ENCODE measurements at regions not wholly inside any gene's neighbourhood (a gene's known extent, or its start where the extent isn't known, plus 50 kb on each side); places are given as distances from the start of the nearest gene placed in this dataset.

GRCh38 chr13:103833294-103833852 lies 767.2 kb upstream of the SLC10A2 start:
- Histone ChIP-seq H3K9me3 (ENCODE audit: insufficient read depth, low read length) (peaks cover 10% of the 10 kb centered on the region; the same call in 1 of the 2 replicates), H3K9ac (ENCODE audit: insufficient read length, low read depth) (no peak overlapping the region), H3K36me3 (ENCODE audit: insufficient read depth, insufficient read length, low read length) (no peaks in the 10 kb centered on the region), H3K27me3 (ENCODE audit: insufficient read depth, insufficient read length) (no peaks in the 10 kb centered on the region), H3K4me1 (ENCODE audit: insufficient read depth, insufficient read length) (no peaks in the 10 kb centered on the region), H3K4me3 (ENCODE audit: insufficient read length, low read depth) (no peak overlapping the region)
- DNase-seq (ENCODE audit: low read depth, low spot score), result no peak
- TF ChIP-seq SUZ12 (IDR thresholded peaks at IDR 0.05; ENCODE audit: extremely low read depth, insufficient read depth, insufficient read length), result no peak

DNA sequence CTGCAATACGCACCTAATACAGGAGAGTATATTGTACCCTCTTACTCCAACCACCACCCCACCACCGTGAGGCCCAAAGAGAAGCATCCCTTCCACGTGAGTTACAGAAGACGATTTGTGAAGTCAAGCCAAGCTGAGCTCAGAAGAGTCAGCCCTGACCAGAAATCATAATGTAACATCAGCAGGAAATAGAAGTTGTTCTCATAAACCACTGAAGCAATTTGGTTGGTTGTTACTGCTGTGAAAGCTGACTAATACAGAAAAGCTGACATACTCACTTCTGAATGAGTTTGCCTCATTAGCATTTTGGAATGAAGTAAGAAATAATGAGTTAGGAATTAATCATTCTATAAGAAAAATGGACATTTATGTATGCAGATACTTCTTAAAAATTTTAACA lies 749.4 kb upstream of the SLC10A2 start:
- H3K9ac ChIP-seq (ENCODE audit: insufficient read length, low read depth), result no peak overlapping the region
- no peaks in the 10 kb centered on the region for H3K9me3 ChIP-seq (ENCODE audit: insufficient read depth, low read length)
- H3K4me3 ChIP-seq (ENCODE audit: insufficient read length, low read depth), result no peak overlapping the region
- TF ChIP-seq ZNF274 (IDR thresholded peaks at IDR 0.05; ENCODE audit: low read depth, low read length), result no peak
- TF ChIP-seq YY1 (IDR thresholded peaks at IDR 0.05; ENCODE audit: insufficient read depth, insufficient read length), result no peak
- no peak for TF ChIP-seq SUZ12 (IDR thresholded peaks at IDR 0.05; ENCODE audit: extremely low read depth, insufficient read depth, insufficient read length)
- no peak for DNase-seq (ENCODE audit: low read depth, low spot score)
- H3K4me1 ChIP-seq (ENCODE audit: insufficient read depth, insufficient read length), result no peaks in the 10 kb centered on the region
- H3K27me3 ChIP-seq (ENCODE audit: insufficient read depth, insufficient read length), result no peaks in the 10 kb centered on the region
- H3K36me3 ChIP-seq (ENCODE audit: insufficient read depth, insufficient read length, low read length), result no peaks in the 10 kb centered on the region

DNA sequence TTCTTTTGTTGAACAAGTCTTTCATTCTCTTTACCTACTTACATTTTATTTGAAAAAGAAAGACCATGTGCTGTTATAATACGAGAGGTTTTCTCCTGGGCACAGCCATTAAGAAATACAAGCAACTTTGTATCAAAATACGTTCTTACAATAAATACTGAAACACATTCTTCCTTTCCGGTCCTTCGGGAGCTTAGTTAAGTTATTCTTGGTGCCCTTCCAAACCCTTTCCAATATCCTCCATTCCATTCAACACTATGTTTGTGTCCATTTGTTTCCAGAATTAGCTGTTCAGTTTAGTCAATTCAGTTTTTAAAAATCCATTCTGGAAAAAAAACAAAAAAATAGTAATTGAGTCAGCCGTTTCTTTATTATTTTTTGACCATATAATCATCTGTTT lies 746.8 kb upstream of the SLC10A2 start:
- Histone ChIP-seq H3K4me3 (ENCODE audit: insufficient read length, low read depth) (no peak overlapping the region), H3K9me3 (ENCODE audit: insufficient read depth, low read length) (0 out of 2 replicates have a peak, but pooled peaks cover 7% of the 10 kb centered on the region), H3K4me1 (ENCODE audit: insufficient read depth, insufficient read length) (no peaks in the 10 kb centered on the region), H3K36me3 (ENCODE audit: insufficient read depth, insufficient read length, low read length) (no peaks in the 10 kb centered on the region), H3K27me3 (ENCODE audit: insufficient read depth, insufficient read length) (no peaks in the 10 kb centered on the region), H3K9ac (ENCODE audit: insufficient read length, low read depth) (no peak overlapping the region)
- no peak for TF ChIP-seq YY1 (IDR thresholded peaks at IDR 0.05; ENCODE audit: insufficient read depth, insufficient read length)
- no peak for TF ChIP-seq ZNF274 (IDR thresholded peaks at IDR 0.05; ENCODE audit: low read depth, low read length)
- no peak for TF ChIP-seq SUZ12 (IDR thresholded peaks at IDR 0.05; ENCODE audit: extremely low read depth, insufficient read depth, insufficient read length)
- no peak for DNase-seq (ENCODE audit: low read depth, low spot score)

DNA sequence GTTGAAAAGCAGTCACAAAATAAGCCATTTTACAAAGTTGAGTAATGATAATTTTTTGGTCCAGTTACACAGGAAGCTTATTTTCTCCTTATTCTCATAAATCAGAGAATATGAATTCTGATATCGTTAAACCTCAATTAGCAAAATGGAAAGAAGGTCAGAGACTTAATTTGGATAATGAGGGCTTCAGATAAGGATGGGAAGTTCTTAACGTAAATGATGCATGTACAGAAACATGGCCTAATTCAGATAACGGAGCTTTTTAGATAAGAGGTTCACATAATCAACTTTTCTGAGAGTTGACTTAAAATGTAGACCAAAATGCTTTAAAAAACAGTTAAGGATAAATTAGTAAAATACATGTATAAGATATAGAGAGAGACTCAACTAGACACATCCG lies 746.3 kb upstream of the SLC10A2 start:
- no peak overlapping the region for H3K4me3 ChIP-seq (ENCODE audit: insufficient read length, low read depth)
- no peaks in the 10 kb centered on the region for H3K36me3 ChIP-seq (ENCODE audit: insufficient read depth, insufficient read length, low read length)
- TF ChIP-seq SUZ12 (IDR thresholded peaks at IDR 0.05; ENCODE audit: extremely low read depth, insufficient read depth, insufficient read length) (no peak), ZNF274 (IDR thresholded peaks at IDR 0.05; ENCODE audit: low read depth, low read length) (no peak), YY1 (IDR thresholded peaks at IDR 0.05; ENCODE audit: insufficient read depth, insufficient read length) (no peak)

DNA sequence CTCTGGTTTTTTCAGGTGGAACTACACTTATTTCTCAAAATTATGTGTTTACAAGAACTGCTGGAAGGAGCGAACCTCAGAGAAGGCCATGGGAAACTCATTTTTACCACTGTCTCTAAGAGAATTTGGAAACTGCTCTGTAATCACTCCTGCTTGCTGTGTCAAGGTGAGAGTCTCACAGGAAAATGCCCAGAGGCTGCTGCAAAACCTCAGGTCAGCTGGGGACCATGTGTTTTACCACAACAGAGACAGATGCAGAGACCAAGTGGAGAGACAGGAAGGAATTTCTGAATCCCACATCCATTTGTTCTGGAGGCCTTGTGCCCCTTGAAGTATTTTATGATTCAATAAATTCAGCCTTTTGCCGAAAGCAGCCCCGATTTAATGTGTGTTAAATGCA lies 743.8 kb upstream of the SLC10A2 start:
- TF ChIP-seq ZNF274 (IDR thresholded peaks at IDR 0.05; ENCODE audit: low read depth, low read length) (no peak), YY1 (IDR thresholded peaks at IDR 0.05; ENCODE audit: insufficient read depth, insufficient read length) (no peak), SUZ12 (IDR thresholded peaks at IDR 0.05; ENCODE audit: extremely low read depth, insufficient read depth, insufficient read length) (no peak)
- Histone ChIP-seq H3K27me3 (ENCODE audit: insufficient read depth, insufficient read length) (no peaks in the 10 kb centered on the region), H3K36me3 (ENCODE audit: insufficient read depth, insufficient read length, low read length) (no peaks in the 10 kb centered on the region)

More for the DNA sequence above, 746.3 kb upstream of the SLC10A2 start:
- no peaks in the 10 kb centered on the region for H3K27me3 ChIP-seq (ENCODE audit: insufficient read depth, insufficient read length)
- DNase-seq (ENCODE audit: low read depth, low spot score), result no peak
- H3K4me1 ChIP-seq (ENCODE audit: insufficient read depth, insufficient read length), result no peaks in the 10 kb centered on the region
- 0 out of 2 replicates have a peak, but pooled peaks cover 7% of the 10 kb centered on the region for H3K9me3 ChIP-seq (ENCODE audit: insufficient read depth, low read length)
- no peak overlapping the region for H3K9ac ChIP-seq (ENCODE audit: insufficient read length, low read depth)

DNA sequence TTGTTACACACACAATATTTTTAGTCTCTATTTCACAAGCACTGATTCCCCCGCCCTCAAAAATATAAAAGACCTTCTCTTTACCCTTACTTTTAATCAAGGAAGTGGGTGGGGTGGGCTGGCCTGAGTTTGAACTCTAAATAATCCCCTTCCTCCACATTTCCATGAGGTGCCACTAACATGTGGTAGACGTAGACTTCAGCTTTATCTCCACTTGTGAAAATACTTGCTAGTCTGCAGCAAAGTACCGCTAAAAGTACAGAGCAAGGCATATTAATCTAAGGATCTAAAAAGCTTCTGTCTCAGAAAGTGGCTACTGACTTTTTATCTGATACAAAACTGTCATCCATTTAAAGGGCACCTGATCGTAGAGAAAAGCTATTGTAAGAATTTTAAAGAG lies 739.6 kb upstream of the SLC10A2 start:
- no peaks in the 10 kb centered on the region for H3K27me3 ChIP-seq (ENCODE audit: insufficient read depth, insufficient read length)
- no peaks in the 10 kb centered on the region for H3K36me3 ChIP-seq (ENCODE audit: insufficient read depth, insufficient read length, low read length)
- TF ChIP-seq SUZ12 (IDR thresholded peaks at IDR 0.05; ENCODE audit: extremely low read depth, insufficient read depth, insufficient read length) (no peak), YY1 (IDR thresholded peaks at IDR 0.05; ENCODE audit: insufficient read depth, insufficient read length) (no peak), ZNF274 (IDR thresholded peaks at IDR 0.05; ENCODE audit: low read depth, low read length) (no peak)
- H3K4me1 ChIP-seq (ENCODE audit: insufficient read depth, insufficient read length), result no peaks in the 10 kb centered on the region
- DNase-seq (ENCODE audit: low read depth, low spot score), result no peak
- 0 out of 2 replicates have a peak, but pooled peaks cover 7% of the 10 kb centered on the region for H3K9me3 ChIP-seq (ENCODE audit: insufficient read depth, low read length)
- no peak overlapping the region for H3K4me3 ChIP-seq (ENCODE audit: insufficient read length, low read depth)
- no peak overlapping the region for H3K9ac ChIP-seq (ENCODE audit: insufficient read length, low read depth)

More for the DNA sequence above, 743.8 kb upstream of the SLC10A2 start:
- Histone ChIP-seq H3K9me3 (ENCODE audit: insufficient read depth, low read length) (0 out of 2 replicates have a peak, but pooled peaks cover 7% of the 10 kb centered on the region), H3K4me1 (ENCODE audit: insufficient read depth, insufficient read length) (no peaks in the 10 kb centered on the region), H3K4me3 (ENCODE audit: insufficient read length, low read depth) (no peak overlapping the region), H3K9ac (ENCODE audit: insufficient read length, low read depth) (no peak overlapping the region)
- no peak for DNase-seq (ENCODE audit: low read depth, low spot score)

- Histone ChIP-seq H3K36me3 (ENCODE audit: insufficient read depth, insufficient read length, low read length) (no peaks in the 10 kb centered on the region), H3K4me3 (ENCODE audit: insufficient read length, low read depth) (no peak overlapping the region), H3K9me3 (ENCODE audit: insufficient read depth, low read length) (0 out of 2 replicates have a peak, but pooled peaks cover 2% of the 10 kb centered on the region), H3K9ac (ENCODE audit: insufficient read length, low read depth) (no peak overlapping the region), H3K4me1 (ENCODE audit: insufficient read depth, insufficient read length) (no peaks in the 10 kb centered on the region), H3K27me3 (ENCODE audit: insufficient read depth, insufficient read length) (no peaks in the 10 kb centered on the region)
- TF ChIP-seq YY1 (IDR thresholded peaks at IDR 0.05; ENCODE audit: insufficient read depth, insufficient read length), result no peak
- TF ChIP-seq SUZ12 (IDR thresholded peaks at IDR 0.05; ENCODE audit: extremely low read depth, insufficient read depth, insufficient read length), result no peak
- DNase-seq (ENCODE audit: low read depth, low spot score), result no peak
Measured at GRCh38 chr13:103803349-103803748, 737.1 kb upstream of the SLC10A2 start.
